Sciatic nerve (tissue), 2 donors: ENCODE measurements at regions not wholly inside any gene's neighbourhood (a gene's known extent, or its start where the extent isn't known, plus 50 kb on each side); places are given as distances from the start of the nearest gene placed in this dataset.

Source experiments
- ATAC-seq: fragments of 200-7000 bp; cut with Tn5 transposase; one replicate; pipeline ENCODE4 v1.9.1; 2020; ENCODE audit warnings: mild to moderate bottlenecking, moderate library complexity
- DNase-seq: peaks from one replicate; pipeline ENCODE4 v3.0.0-alpha.2; 2020; ENCODE audit warnings: low spot score
- intact Hi-C: fragments of 100-400 bp; cut with DNase I; formaldehyde crosslinking; loops from one replicate; pipeline ENCODE4 v1.14.2; 2022
- donor health status: DM: no; HTN: no; CAD: no.
- donor health status: DM: no; HTN: no; CAD: no.

GRCh38 chr15:62833646-62834045 is 208.9 kb upstream of the TPM1 start:
- DNase-seq: no peak
- intact Hi-C loops: no loop called here
- peak; percentile 49 for ATAC-seq

- ATAC-seq: no peak
- intact Hi-C loops: no loop called here
- no peak for DNase-seq
These were observed 207.7 kb upstream of the TPM1 start for GRCh38 chr15:62834686-62835329.

GRCh38 chr15:62835351-62835750 is 207.2 kb upstream of the TPM1 start:
- DNase-seq: no peak
- intact Hi-C loops: no loop called here
- ATAC-seq: no peak

GRCh38 chr15:62835762-62836161 is 206.8 kb upstream of the TPM1 start:
- DNase-seq (no peak), ATAC-seq (no peak)
- intact Hi-C loops: no loop called here

- DNase-seq (no peak), ATAC-seq (no peak)
- intact Hi-C loops: loop anchor here (10.0 kb wide), 1 partner anchor 254 kb away; no protein-coding TSS in a partner anchor
These were observed 201.8 kb upstream of the TPM1 start for GRCh38 chr15:62840526-62841268.

GRCh38 chr15:62841269-62841628 is 201.3 kb upstream of the TPM1 start:
- intact Hi-C loops: loop anchor here (10.0 kb wide), 1 partner anchor 254 kb away; no protein-coding TSS in a partner anchor
- ATAC-seq (no peak), DNase-seq (no peak)

GRCh38 chr15:62841891-62842559 is 200.5 kb upstream of the TPM1 start:
- intact Hi-C loops: loop anchor here (10.0 kb wide), 1 partner anchor 253 kb away; no protein-coding TSS in a partner anchor
- ATAC-seq (no peak), DNase-seq (no peak)

GRCh38 chr15:62843311-62843710 is 199.2 kb upstream of the TPM1 start:
- no peak for ATAC-seq
- intact Hi-C loops: loop anchor here (10.0 kb wide), 1 partner anchor 251 kb away; no protein-coding TSS in a partner anchor
- DNase-seq: no peak

- intact Hi-C loops: loop anchor here (10.0 kb wide), 1 partner anchor 250 kb away; no protein-coding TSS in a partner anchor
- DNase-seq (no peak), ATAC-seq (no peak)
These were observed 197.8 kb upstream of the TPM1 start for GRCh38 chr15:62844564-62845240.

- ATAC-seq (no peak), DNase-seq (no peak)
- intact Hi-C loops: loop anchor here (10.0 kb wide), 1 partner anchor 249 kb away; no protein-coding TSS in a partner anchor
These were observed 197.1 kb upstream of the TPM1 start for GRCh38 chr15:62845241-62846126.

- DNase-seq: no peak
- intact Hi-C loops: loop anchor here (10.0 kb wide), 1 partner anchor 249 kb away; no protein-coding TSS in a partner anchor
- ATAC-seq: no peak
These were observed 196.3 kb upstream of the TPM1 start for GRCh38 chr15:62846131-62846804.

GRCh38 chr15:62846805-62847495 is 195.6 kb upstream of the TPM1 start:
- intact Hi-C loops: loop anchor here (10.0 kb wide), 1 partner anchor 248 kb away; no protein-coding TSS in a partner anchor
- ATAC-seq (no peak), DNase-seq (no peak)

- intact Hi-C loops: loop anchor here (10.0 kb wide), 1 partner anchor 247 kb away; no protein-coding TSS in a partner anchor
- DNase-seq (peak; percentile 87), ATAC-seq (peak; percentile 78)
These were observed 194.6 kb upstream of the TPM1 start for GRCh38 chr15:62847900-62848489.

GRCh38 chr15:62848632-62849050 is 193.9 kb upstream of the TPM1 start:
- intact Hi-C loops: loop anchor here (10.0 kb wide), 1 partner anchor 246 kb away; no protein-coding TSS in a partner anchor
- DNase-seq: no peak
- ATAC-seq: no peak

GRCh38 chr15:62849316-62850106 is 193.0 kb upstream of the TPM1 start:
- DNase-seq (no peak), ATAC-seq (no peak)
- intact Hi-C loops: loop anchor here (10.0 kb wide), 1 partner anchor 245 kb away; no protein-coding TSS in a partner anchor

GRCh38 chr15:62850318-62850717 is 192.2 kb upstream of the TPM1 start:
- no peak for ATAC-seq
- intact Hi-C loops: no loop called here
- no peak for DNase-seq
